ENCODE measurements at regions not wholly inside any gene's neighbourhood (a gene's known extent, or its start where the extent isn't known, plus 50 kb on each side); places are given as distances from the start of the nearest gene placed in this dataset.
"Not testable (repeated sequence)": the region's sequence is repeated elsewhere in the genome, so short reads cannot be mapped to it uniquely, and the experiment has no call there.

DNA sequence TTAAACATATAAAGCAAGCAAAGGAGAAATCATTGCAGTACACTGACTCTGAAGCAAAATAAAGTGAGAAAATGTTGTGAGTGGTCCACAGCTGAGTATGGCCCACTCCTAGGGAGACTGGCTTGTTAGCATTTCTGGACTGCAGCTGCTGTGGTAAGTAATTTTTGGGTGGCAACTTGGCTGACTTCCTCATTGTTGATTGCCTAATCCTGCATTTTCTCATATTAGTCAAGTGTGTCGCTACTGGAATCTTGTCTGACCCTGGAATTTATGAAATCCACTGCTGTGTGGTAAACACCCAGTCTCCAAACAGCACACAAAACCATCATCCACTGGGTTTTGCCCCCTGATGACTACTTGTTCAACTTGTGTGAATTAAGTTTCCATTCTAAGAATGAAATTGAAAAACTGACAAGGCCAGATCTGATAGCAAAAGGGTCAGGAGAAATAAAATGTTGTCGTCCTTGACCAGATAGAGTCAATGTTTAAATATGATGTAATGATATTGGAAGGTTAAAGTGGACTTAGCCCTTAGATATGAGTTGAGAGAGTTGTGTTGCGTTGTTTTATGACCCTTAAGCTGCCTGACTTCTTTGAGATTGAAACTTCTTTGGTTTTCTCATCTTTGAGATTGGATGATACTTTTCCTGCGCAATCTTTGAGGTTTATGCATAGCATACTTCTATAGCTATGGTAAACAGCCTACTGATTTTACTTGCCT is 106.6 kb upstream of the SEC22B start:
- H3K4me3 ChIP-seq; H3K36me3 ChIP-seq; H3K27ac ChIP-seq; H3K9me3 ChIP-seq; in situ Hi-C loops (cut with MboI; ENCODE audit: low pct_ligation_motif_present in 1 of 4, low pct_unique_long_range_greater_than_20kb in 1 of 4, low sequenced_read_pairs in 3 of 4); DNase-seq; H3K4me1 ChIP-seq; intact Hi-C loops (cut with DNase I; ENCODE audit: low total_unique reads); H3K27me3 ChIP-seq: not testable (repeated sequence)
- WGBS, 2 donors (ENCODE audit: low coverage in 1 of 2), result no CpG with 5 or more reads among the region's 4 CpGs

DNA sequence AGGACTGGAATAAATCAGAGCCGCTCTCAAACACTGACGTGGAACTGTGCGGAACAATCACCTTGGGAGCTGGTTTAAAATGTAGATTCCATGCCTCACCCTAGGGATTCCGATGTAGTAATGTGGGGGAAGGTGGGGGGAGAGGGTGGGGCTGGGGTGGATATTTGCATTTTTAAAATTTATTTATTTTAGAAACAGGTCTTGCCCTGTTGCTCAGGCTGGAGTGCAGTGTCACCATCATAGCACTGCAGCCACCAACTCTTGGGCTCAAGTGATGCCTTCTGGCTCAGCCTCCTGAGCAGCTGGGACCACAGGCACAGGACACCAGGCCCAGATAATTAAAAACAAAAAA is 101.9 kb upstream of the SEC22B start:
- in situ Hi-C loops (cut with MboI; ENCODE audit: low pct_ligation_motif_present in 1 of 4, low pct_unique_long_range_greater_than_20kb in 1 of 4, low sequenced_read_pairs in 3 of 4); H3K36me3 ChIP-seq; DNase-seq; H3K27me3 ChIP-seq; H3K27ac ChIP-seq; intact Hi-C loops (cut with DNase I; ENCODE audit: low total_unique reads); H3K4me3 ChIP-seq; H3K9me3 ChIP-seq; H3K4me1 ChIP-seq: not testable (repeated sequence)
- WGBS, 2 donors (ENCODE audit: low coverage in 1 of 2), result no CpG with 5 or more reads among the region's 4 CpGs

DNA sequence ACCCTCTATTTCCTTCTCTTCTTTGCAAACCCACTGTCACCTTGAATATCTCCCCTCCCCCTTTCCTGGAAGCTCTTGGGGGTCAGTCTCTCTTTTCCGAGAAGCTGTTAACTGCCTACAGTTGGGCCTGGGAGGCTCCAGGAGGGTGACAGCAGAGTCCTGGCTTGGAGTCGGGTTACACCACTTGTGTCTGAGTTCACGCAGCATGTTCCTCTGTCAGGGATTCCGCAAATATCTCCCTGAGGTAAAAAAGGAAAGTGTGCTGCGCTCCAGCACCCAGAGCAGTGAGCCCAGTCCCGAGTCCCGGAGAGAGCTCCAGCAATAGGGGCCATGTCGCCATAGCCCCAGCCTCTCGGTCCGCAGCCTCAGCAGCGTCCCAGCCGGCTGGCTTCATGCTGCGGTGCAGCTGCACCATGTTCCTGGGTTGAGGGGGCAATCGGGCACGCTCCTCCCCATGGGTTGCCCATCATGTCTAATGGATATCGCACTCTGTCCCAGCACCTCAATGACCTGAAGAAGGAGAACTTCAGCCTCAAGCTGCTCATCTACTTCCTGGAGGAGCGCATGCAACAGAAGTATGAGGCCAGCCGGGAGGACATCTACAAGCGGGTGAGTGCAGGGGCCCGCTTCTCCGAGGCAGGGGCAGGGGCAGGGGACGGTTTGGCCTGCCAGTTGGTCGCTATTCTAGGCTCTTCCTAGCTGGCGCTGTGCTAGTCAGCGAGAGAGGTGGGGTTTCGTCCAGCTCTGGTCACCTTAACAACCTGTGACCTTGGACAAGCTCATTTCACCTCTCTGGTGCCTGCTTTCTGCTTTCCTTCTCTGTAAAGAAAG is 101.3 kb upstream of the SEC22B start:
- H3K36me3 ChIP-seq; H3K27me3 ChIP-seq; intact Hi-C loops (cut with DNase I; ENCODE audit: low total_unique reads); H3K4me3 ChIP-seq; H3K9me3 ChIP-seq; DNase-seq; in situ Hi-C loops (cut with MboI; ENCODE audit: low pct_ligation_motif_present in 1 of 4, low pct_unique_long_range_greater_than_20kb in 1 of 4, low sequenced_read_pairs in 3 of 4); H3K4me1 ChIP-seq; H3K27ac ChIP-seq: not testable (repeated sequence)
- WGBS, 2 donors (ENCODE audit: low coverage in 1 of 2), result no CpG with 5 or more reads among the region's 26 CpGs

DNA sequence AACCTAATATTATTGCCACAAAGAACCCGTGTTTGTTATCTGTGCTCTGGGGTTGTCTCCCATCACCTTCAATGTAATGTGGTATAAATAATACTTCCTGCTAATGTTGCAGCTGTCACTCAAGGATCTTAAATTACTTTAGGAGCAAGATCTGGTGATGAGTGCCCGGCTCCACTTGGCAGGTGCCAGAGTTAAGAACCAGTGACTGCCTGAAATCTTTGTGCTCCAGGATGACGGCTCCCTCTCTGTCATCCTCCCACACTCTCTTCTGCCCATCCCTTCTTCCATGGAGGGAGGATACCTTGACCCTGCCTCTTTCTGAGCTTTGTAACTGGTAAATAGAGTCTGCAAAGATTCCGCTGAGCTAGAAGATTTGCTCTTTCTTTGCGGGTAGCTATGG is 100.4 kb upstream of the SEC22B start:
- DNase-seq; in situ Hi-C loops (cut with MboI; ENCODE audit: low pct_ligation_motif_present in 1 of 4, low pct_unique_long_range_greater_than_20kb in 1 of 4, low sequenced_read_pairs in 3 of 4); H3K4me1 ChIP-seq; H3K27ac ChIP-seq; H3K36me3 ChIP-seq; intact Hi-C loops (cut with DNase I; ENCODE audit: low total_unique reads); H3K9me3 ChIP-seq; H3K4me3 ChIP-seq; H3K27me3 ChIP-seq: not testable (repeated sequence)
- WGBS, 2 donors (ENCODE audit: low coverage in 1 of 2), result no CpG with 5 or more reads among the region's 5 CpGs

DNA sequence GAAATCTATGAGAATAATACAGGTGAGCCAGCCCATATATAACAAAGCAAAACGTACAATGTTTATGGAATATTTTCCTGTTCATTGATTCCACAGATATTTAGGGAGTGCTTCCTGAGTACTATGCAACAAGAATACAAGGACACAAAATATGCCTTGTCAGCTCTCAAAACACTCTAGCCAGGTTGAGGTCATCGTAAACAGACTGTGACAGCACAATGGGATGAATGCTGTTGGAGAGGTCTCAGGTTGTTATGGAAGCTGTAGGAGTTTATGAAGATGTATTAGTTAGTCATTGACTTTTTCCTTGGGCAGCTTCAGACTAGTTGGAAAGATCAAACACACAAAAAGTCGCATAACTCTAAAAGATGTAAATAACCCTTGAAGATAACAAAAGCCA is 98.1 kb upstream of the SEC22B start:
- H3K4me1 ChIP-seq; H3K4me3 ChIP-seq; H3K27me3 ChIP-seq; H3K36me3 ChIP-seq; in situ Hi-C loops (cut with MboI; ENCODE audit: low pct_ligation_motif_present in 1 of 4, low pct_unique_long_range_greater_than_20kb in 1 of 4, low sequenced_read_pairs in 3 of 4); intact Hi-C loops (cut with DNase I; ENCODE audit: low total_unique reads); H3K27ac ChIP-seq; H3K9me3 ChIP-seq; DNase-seq: not testable (repeated sequence)
- no CpG with 5 or more reads among the region's 3 CpGs for WGBS, 2 donors (ENCODE audit: low coverage in 1 of 2)

DNA sequence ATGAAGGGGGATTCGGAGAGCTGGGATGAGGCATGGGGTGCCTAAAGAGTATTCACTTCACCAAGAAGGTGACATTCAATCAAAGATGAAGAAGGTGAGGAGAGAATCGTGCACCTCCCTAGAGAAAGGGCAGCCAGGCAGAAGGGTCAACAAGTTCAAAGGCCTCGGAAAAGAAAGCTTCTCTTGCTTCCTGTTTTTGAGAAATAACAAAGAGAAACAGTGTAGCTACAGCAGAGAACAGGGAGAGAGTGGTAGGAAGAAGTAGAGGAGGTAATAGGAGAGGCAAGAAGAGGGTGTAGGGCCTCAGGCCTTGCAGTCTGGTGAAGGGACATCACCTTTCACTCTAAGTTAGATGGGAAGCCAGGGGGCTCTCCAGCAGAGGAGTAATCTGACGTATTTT is 97.0 kb upstream of the SEC22B start:
- 57% methylated on average over 1 to 2 of the region's 4 CpGs for WGBS, 2 donors (ENCODE audit: low coverage in 1 of 2)
- H3K4me1 ChIP-seq; H3K9me3 ChIP-seq; H3K27ac ChIP-seq; in situ Hi-C loops (cut with MboI; ENCODE audit: low pct_ligation_motif_present in 1 of 4, low pct_unique_long_range_greater_than_20kb in 1 of 4, low sequenced_read_pairs in 3 of 4); H3K36me3 ChIP-seq; intact Hi-C loops (cut with DNase I; ENCODE audit: low total_unique reads); H3K27me3 ChIP-seq; H3K4me3 ChIP-seq; DNase-seq: not testable (repeated sequence)

DNA sequence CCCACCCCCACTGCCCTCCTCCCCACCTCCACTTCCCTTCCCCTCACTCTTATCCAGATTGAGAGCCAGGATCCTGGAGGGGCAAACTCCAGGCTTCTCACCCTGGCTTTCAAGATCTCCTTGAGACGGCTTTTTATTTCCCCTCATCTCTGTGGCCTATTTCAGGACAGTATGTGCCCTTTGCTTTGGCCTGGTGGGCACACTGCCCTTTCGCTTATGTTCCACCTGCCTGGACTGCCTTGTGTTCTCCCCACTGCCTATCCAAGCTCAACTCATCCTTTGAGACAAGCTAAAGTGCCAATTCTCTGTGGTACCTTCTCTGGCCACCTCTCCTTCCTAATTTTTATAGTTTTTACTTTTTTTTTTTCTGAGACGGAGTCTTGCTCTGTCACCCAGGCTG is 95.9 kb upstream of the SEC22B start:
- H3K4me1 ChIP-seq; intact Hi-C loops (cut with DNase I; ENCODE audit: low total_unique reads); H3K9me3 ChIP-seq; H3K27me3 ChIP-seq; in situ Hi-C loops (cut with MboI; ENCODE audit: low pct_ligation_motif_present in 1 of 4, low pct_unique_long_range_greater_than_20kb in 1 of 4, low sequenced_read_pairs in 3 of 4); H3K4me3 ChIP-seq; H3K27ac ChIP-seq; H3K36me3 ChIP-seq; DNase-seq: not testable (repeated sequence)
- no CpG with 5 or more reads among the region's 3 CpGs for WGBS, 2 donors (ENCODE audit: low coverage in 1 of 2)

DNA sequence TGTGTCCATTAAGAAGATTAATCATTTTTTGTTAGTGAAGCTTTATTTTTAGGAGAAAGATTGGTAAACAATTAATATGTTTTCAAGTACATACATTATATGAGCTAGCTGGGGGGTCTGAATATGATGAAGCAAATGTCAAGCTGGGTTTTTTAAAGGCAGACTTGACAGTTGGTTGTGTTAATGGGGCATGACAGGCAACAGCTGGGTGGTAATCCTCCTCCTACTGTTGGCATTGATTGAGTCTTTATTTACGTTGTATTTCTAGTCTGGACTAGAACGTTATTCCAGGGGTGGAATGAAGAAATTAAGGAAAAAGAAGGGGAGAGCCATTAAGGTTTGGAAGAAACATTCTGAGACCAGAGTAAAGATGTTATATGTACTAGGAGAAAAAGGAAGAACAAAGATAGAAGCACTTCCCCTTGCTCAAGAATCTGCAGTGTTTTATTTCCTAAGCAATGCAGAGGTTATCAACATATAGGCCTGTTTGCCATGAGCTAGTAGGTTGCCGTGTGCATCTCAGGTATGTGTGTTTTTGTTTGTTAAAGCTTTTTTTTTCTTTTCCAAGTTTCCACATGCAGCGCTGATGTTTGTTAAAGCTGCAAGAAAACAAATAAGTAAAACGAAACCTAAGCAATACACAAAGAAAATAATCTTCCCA is 95.4 kb upstream of the SEC22B start:
- H3K9me3 ChIP-seq; DNase-seq; H3K4me1 ChIP-seq; H3K36me3 ChIP-seq; H3K27ac ChIP-seq; intact Hi-C loops (cut with DNase I; ENCODE audit: low total_unique reads); H3K27me3 ChIP-seq; in situ Hi-C loops (cut with MboI; ENCODE audit: low pct_ligation_motif_present in 1 of 4, low pct_unique_long_range_greater_than_20kb in 1 of 4, low sequenced_read_pairs in 3 of 4); H3K4me3 ChIP-seq: not testable (repeated sequence)
- no CpG with 5 or more reads among the region's 5 CpGs for WGBS, 2 donors (ENCODE audit: low coverage in 1 of 2)

DNA sequence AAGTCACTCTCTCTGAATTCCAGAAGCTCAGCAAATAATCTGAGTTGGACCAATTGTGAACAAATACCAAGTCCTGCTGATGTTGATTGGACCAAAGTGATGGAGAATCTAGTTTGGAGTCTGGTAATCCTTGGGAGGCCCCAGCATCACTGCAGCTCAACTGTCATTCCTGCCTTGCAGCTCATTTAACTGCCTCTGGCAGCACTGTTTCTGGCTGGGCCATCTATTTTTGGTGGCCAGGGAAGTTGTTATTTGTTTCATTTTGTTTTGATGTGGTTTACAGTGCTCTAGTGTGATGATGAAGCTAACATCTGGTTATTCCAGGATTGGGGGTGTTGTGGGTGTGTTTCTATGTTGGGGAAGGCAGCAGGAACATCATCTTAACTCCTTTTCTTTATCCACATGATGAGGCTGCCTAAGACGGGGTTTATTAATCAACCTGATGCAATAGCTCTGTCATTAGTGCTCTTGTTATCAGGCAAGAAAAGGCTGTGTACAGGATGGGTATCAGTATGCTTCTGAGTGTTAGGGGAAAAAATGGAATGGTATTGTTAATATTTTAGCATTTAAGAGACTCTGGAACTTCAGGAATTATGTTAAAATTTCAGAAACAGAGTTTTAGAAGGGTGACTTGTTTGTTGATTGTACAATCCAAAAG is 91.7 kb upstream of the SEC22B start:
- DNase-seq; H3K27me3 ChIP-seq; H3K4me1 ChIP-seq; H3K27ac ChIP-seq; intact Hi-C loops (cut with DNase I; ENCODE audit: low total_unique reads); H3K9me3 ChIP-seq; H3K4me3 ChIP-seq; in situ Hi-C loops (cut with MboI; ENCODE audit: low pct_ligation_motif_present in 1 of 4, low pct_unique_long_range_greater_than_20kb in 1 of 4, low sequenced_read_pairs in 3 of 4); H3K36me3 ChIP-seq: not testable (repeated sequence)
- WGBS, 2 donors (ENCODE audit: low coverage in 1 of 2), result no CpG with 5 or more reads among the region's 1 CpG

DNA sequence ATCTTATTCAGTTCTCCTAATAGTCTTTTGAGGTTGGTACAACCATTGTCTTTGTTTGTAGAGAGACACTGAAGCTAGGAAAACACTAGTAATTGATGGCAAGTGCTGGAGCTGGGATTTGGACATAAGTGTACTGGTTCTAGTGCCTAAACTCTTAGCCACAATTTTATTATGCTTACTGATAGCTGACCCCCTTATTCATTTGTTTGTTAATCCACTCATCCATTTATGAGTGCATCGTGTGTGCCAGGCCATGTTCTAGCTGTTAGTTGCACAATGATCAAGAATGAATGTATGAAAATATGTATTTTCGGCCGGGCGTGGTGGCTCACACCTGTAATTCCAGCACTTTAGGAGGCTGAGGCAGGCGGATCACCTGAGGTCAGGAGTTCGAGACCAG is 88.2 kb upstream of the SEC22B start:
- H3K27ac ChIP-seq; H3K4me3 ChIP-seq; intact Hi-C loops (cut with DNase I; ENCODE audit: low total_unique reads); H3K9me3 ChIP-seq; H3K36me3 ChIP-seq; H3K4me1 ChIP-seq; DNase-seq; in situ Hi-C loops (cut with MboI; ENCODE audit: low pct_ligation_motif_present in 1 of 4, low pct_unique_long_range_greater_than_20kb in 1 of 4, low sequenced_read_pairs in 3 of 4); H3K27me3 ChIP-seq: not testable (repeated sequence)
- no CpG with 5 or more reads among the region's 6 CpGs for whole genome bisulfite sequencing, 2 donors (ENCODE audit: low coverage in 1 of 2)
